ENCODE measurements at regions not wholly inside any gene's neighbourhood (a gene's known extent, or its start where the extent isn't known, plus 50 kb on each side); places are given as distances from the start of the nearest gene placed in this dataset.
"Not testable (repeated sequence)": the region's sequence is repeated elsewhere in the genome, so short reads cannot be mapped to it uniquely, and the experiment has no call there.

- no peak for DNase-seq
Observed at GRCh38 chr4:31647786-31648185, 927.6 kb downstream of the PCDH7 start.

- no peak for DNase-seq
Observed at GRCh38 chr4:31649878-31650277, 929.7 kb downstream of the PCDH7 start.

GRCh38 chr4:31651541-31651940 lies 931.4 kb downstream of the PCDH7 start:
- no peak for DNase-seq

GRCh38 chr4:31655328-31655727 lies 935.2 kb downstream of the PCDH7 start:
- no peak for DNase-seq

- no peak for DNase-seq
Observed at GRCh38 chr4:31657859-31658570, 937.8 kb downstream of the PCDH7 start.

GRCh38 chr4:31660916-31661315 lies 940.7 kb downstream of the PCDH7 start:
- no peak for DNase-seq

GRCh38 chr4:31662951-31663350 lies 942.8 kb downstream of the PCDH7 start:
- no peak for DNase-seq

GRCh38 chr4:31667686-31668085 lies 947.5 kb downstream of the PCDH7 start:
- DNase-seq = peak; percentile 43

GRCh38 chr4:31674313-31674947 lies 954.3 kb downstream of the PCDH7 start:
- DNase-seq = no peak

GRCh38 chr4:31678356-31678755 lies 958.2 kb downstream of the PCDH7 start:
- no peak for DNase-seq

- no peak for DNase-seq
Observed at GRCh38 chr4:31682796-31683195, 962.6 kb downstream of the PCDH7 start.

GRCh38 chr4:31687717-31688342 lies 967.7 kb downstream of the PCDH7 start:
- DNase-seq = no peak

- DNase-seq = no peak
Observed at GRCh38 chr4:31692399-31692940, 972.3 kb downstream of the PCDH7 start.

GRCh38 chr4:31701256-31701655 lies 981.1 kb downstream of the PCDH7 start:
- DNase-seq = no peak

GRCh38 chr4:31702326-31702725 lies 982.2 kb downstream of the PCDH7 start:
- no peak for DNase-seq

GRCh38 chr4:31714238-31714637 lies 994.1 kb downstream of the PCDH7 start:
- no peak for DNase-seq

GRCh38 chr4:31715302-31715701 lies 995.1 kb downstream of the PCDH7 start:
- DNase-seq = no peak

- DNase-seq = no peak
Observed at GRCh38 chr4:31727030-31727429, 1006.9 kb downstream of the PCDH7 start.

GRCh38 chr4:31735004-31735403 lies 1014.8 kb downstream of the PCDH7 start:
- no peak for DNase-seq

GRCh38 chr4:31737419-31737818 lies 1017.2 kb downstream of the PCDH7 start:
- no peak for DNase-seq

GRCh38 chr4:31741326-31741725 lies 1021.2 kb downstream of the PCDH7 start:
- DNase-seq = no peak

GRCh38 chr4:31748382-31748781 lies 1028.2 kb downstream of the PCDH7 start:
- no peak for DNase-seq

GRCh38 chr4:31750581-31750980 lies 1030.4 kb downstream of the PCDH7 start:
- not testable (repeated sequence) for DNase-seq

Data from muscle of arm (tissue), 1 donor.